ENCODE measurements at regions not wholly inside any gene's neighbourhood (a gene's known extent, or its start where the extent isn't known, plus 50 kb on each side); places are given as distances from the start of the nearest gene placed in this dataset.

DNA sequence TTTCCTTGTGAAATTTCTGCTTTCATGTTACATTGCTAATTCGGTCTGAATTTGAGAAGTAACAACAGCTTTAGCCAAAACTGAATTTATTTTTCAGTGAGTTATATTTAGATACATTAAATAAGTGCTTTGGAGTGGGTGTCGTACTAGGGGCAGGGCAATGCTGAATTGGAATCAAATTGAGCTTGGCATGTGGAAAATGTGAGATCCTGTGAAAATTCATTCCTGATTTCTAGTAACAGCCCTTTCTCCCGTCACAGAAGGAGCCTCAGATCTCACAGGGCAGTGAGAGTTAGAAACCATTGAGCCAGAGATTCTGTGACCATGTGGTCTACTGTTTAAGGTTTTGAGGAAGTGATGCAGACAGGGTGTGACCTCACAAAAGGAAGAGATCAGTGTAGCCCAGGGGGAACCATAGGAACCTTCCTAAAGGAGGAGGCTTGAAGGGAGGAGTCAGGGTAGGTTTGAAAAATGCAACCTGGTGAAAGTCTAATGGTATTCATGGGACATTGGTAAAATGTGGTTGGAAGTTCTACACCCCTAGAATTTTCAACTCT is 1136.8 kb downstream of the AACS start:
- no peak for DNase-seq (ENCODE audit: low read depth, low spot score)

GRCh38 chr12:126204326-126204725 is 1139.1 kb downstream of the AACS start:
- no peak overlapping the region for H3K4me3 ChIP-seq (ENCODE audit: low read length)
- DNase-seq (ENCODE audit: low read depth, low spot score) = no peak

More for the DNA sequence above, 1136.8 kb downstream of the AACS start:
- H3K4me3 ChIP-seq (ENCODE audit: low read length) = no peak overlapping the region

- no peak for DNase-seq (ENCODE audit: low read depth, low spot score)
- no peak overlapping the region for H3K4me3 ChIP-seq (ENCODE audit: low read length)
Measured at GRCh38 chr12:126210026-126210425, 1144.8 kb downstream of the AACS start.

GRCh38 chr12:126210448-126210847 is 1145.2 kb downstream of the AACS start:
- no peak for DNase-seq (ENCODE audit: low read depth, low spot score)
- H3K4me3 ChIP-seq (ENCODE audit: low read length) = no peak overlapping the region

- no peak for DNase-seq (ENCODE audit: low read depth, low spot score)
- no peak overlapping the region for H3K4me3 ChIP-seq (ENCODE audit: low read length)
Measured at GRCh38 chr12:126212824-126213223, 1147.6 kb downstream of the AACS start.

GRCh38 chr12:126218697-126219096 is 1153.5 kb downstream of the AACS start:
- no peak overlapping the region for H3K4me3 ChIP-seq (ENCODE audit: low read length)
- DNase-seq (ENCODE audit: low read depth, low spot score) = no peak

- no peak overlapping the region for H3K4me3 ChIP-seq (ENCODE audit: low read length)
- DNase-seq (ENCODE audit: low read depth, low spot score) = no peak
Measured at GRCh38 chr12:126219139-126219538, 1153.9 kb downstream of the AACS start.

GRCh38 chr12:126219654-126220279 is 1154.5 kb downstream of the AACS start:
- H3K4me3 ChIP-seq (ENCODE audit: low read length) = no peak overlapping the region
- no peak for DNase-seq (ENCODE audit: low read depth, low spot score)

DNA sequence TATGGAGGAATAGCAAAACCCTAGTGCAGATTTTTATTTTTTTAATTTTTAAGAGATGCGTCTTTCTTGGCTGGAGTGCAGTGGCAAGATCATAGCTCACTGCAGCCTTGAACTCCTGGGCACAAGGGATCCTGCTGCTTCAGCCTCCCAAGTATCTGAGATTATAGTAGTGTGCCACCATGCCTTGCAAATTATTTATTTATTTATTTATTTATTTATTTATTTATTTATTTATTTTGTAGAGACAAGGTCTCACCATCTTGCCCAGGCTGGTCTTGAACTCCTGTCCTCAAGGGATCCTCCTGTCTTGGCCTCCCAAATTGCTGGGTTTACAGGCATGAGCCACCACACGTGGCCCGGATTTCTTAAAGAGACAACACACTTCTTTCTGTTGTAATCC is 1158.8 kb downstream of the AACS start:
- H3K4me3 ChIP-seq (ENCODE audit: low read length) = no peak overlapping the region
- DNase-seq (ENCODE audit: low read depth, low spot score) = no peak

DNA sequence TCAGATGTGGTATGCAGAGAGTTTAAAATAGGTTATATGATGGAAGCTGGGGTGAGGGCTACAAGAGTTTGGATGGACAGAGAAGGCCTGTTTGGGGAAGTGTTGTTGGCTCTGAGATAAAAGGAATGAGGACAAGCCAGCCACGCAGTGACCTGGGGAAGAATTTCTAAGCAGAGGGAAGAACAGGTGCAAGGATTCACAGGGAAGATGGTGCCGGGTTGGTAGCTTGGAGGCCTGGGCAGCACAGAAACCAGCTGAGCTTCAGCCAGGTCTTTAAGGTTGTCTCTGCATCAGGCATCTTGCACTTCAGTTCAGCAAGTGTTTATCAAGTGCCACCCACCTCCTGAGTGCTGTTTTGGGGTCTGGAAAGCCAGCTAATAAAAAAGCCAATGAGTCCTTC is 1163.7 kb downstream of the AACS start:
- no peak overlapping the region for H3K4me3 ChIP-seq (ENCODE audit: low read length)
- no peak for DNase-seq (ENCODE audit: low read depth, low spot score)

GRCh38 chr12:126232711-126233110 is 1167.5 kb downstream of the AACS start:
- no peak overlapping the region for H3K4me3 ChIP-seq (ENCODE audit: low read length)
- no peak for DNase-seq (ENCODE audit: low read depth, low spot score)

- no peak overlapping the region for H3K4me3 ChIP-seq (ENCODE audit: low read length)
- no peak for DNase-seq (ENCODE audit: low read depth, low spot score)
Measured at GRCh38 chr12:126233625-126234024, 1168.4 kb downstream of the AACS start.

DNA sequence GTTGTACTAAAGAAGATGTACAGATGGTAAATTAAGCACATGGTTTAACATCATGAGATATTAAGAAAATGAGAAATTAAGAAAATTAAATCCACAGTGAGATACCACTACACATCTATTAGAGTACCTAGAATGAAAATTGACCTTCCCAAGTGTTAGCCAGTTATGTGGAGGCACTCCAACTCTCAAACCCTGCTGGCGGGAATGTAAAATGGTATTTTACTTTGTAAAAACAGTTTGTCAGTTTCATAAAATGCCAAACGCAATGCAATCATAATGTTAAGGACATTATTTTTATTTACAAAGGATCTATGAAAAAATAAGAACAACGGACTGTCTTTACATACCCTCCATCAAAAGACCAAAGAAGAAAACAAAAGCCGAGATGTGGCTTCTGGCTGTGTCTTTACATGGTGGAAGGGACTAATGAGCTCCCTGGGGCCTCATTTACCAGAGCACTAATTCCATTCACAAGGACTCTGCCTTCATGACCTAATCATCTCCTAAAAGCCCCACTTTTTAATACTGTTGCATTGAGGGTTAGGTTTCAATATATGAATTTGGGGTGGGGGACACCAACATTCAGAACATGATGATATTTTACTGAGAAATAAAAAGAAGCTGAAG is 1178.7 kb downstream of the AACS start:
- no peak for DNase-seq (ENCODE audit: low read depth, low spot score)
- H3K4me3 ChIP-seq (ENCODE audit: low read length) = no peak overlapping the region

DNA sequence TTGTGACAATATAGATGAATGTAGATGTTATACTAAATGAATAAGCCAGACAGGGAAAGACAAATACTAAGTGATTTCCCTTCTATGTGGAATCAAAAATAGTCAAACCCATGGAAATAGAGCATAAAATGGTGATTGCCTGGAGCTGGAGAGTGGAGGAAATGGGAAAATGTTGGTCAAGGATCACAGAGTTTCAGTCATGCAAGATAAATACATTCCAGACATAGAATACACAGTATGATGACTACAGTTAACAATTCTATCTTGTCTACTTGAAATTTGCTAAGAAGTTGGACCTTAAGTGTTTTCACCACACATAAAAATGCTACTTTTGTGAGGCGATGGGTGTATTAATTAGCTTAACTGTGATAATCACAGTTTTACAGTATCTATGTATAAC is 1182.7 kb downstream of the AACS start:
- no peak for DNase-seq (ENCODE audit: low read depth, low spot score)

DNA sequence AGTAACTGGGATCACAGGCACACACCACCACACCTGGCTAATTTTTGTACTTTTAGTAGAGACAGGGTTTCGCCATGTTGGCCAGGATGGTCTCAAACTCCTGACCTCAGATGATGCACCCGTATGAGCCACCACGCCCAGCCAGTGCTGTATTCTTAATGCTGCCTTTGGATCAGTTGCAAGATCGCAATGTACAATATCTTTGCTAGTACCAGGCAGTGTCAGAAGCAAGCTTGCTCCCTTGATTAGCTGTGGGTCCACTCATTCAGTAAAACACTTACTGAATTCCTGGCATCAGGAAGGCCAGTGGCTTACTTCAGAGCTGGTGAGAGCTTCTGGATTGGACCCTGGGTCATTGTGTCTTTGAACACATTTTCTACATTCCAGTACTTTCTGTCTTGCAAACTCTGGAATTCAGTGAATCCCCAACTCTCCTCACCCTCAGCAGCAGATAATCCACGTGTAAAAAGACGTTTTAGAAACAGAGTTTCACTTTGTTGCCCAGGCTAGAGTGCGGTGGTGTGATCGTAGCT is 1183.7 kb downstream of the AACS start:
- H3K4me3 ChIP-seq (ENCODE audit: low read length) = no peak overlapping the region
- no peak for DNase-seq (ENCODE audit: low read depth, low spot score)

More for the DNA sequence above, 1182.7 kb downstream of the AACS start:
- no peak overlapping the region for H3K4me3 ChIP-seq (ENCODE audit: low read length)

GRCh38 chr12:126258190-126258589 is 1193.0 kb downstream of the AACS start:
- DNase-seq (ENCODE audit: low read depth, low spot score) = no peak
- no peak overlapping the region for H3K4me3 ChIP-seq (ENCODE audit: low read length)

- no peak overlapping the region for H3K4me3 ChIP-seq (ENCODE audit: low read length)
- no peak for DNase-seq (ENCODE audit: low read depth, low spot score)
Measured at GRCh38 chr12:126262829-126263228, 1197.6 kb downstream of the AACS start.

- DNase-seq (ENCODE audit: low read depth, low spot score) = no peak
- H3K4me3 ChIP-seq (ENCODE audit: low read length) = no peak overlapping the region
Measured at GRCh38 chr12:126268222-126268621, 1203.0 kb downstream of the AACS start.

- H3K4me3 ChIP-seq (ENCODE audit: low read length) = no peak overlapping the region
- no peak for DNase-seq (ENCODE audit: low read depth, low spot score)
Measured at GRCh38 chr12:126271159-126271558, 1205.9 kb downstream of the AACS start.

GRCh38 chr12:126282691-126283090 is 1217.5 kb downstream of the AACS start:
- H3K4me3 ChIP-seq (ENCODE audit: low read length) = no peak overlapping the region

GRCh38 chr12:126286203-126286602 is 1221.0 kb downstream of the AACS start:
- no peak overlapping the region for H3K4me3 ChIP-seq (ENCODE audit: low read length)
- DNase-seq (ENCODE audit: low read depth, low spot score) = no peak

More at GRCh38 chr12:126282691-126283090, 1217.5 kb downstream of the AACS start:
- no peak for DNase-seq (ENCODE audit: low read depth, low spot score)

Data from Jurkat, Clone E6-1 (cell line).